CD4-positive, alpha-beta T cell treated with Interleukin-6 for 4 hours (primary cell): ENCODE measurements at regions not wholly inside any gene's neighbourhood (a gene's known extent, or its start where the extent isn't known, plus 50 kb on each side); places are given as distances from the start of the nearest gene placed in this dataset.
"Not testable (repeated sequence)": the region's sequence is repeated elsewhere in the genome, so short reads cannot be mapped to it uniquely, and the experiment has no call there.

Experiments
- DNase-seq: peaks from one replicate; pipeline ENCODE4 v3.0.0-alpha.2; 2020; ENCODE audit warnings: mixed read lengths

GRCh38 chr7:146057958-146058357 lies 58.6 kb upstream of the CNTNAP2 start:
- no peak for DNase-seq

- DNase-seq = no peak
Measured at GRCh38 chr7:146054909-146055308, 61.7 kb upstream of the CNTNAP2 start.

- no peak for DNase-seq
Measured at GRCh38 chr7:146053492-146053891, 63.1 kb upstream of the CNTNAP2 start.

GRCh38 chr7:146043310-146043709 lies 73.3 kb upstream of the CNTNAP2 start:
- DNase-seq = not testable (repeated sequence)

- no peak for DNase-seq
Measured at GRCh38 chr7:146028251-146028750, 88.3 kb upstream of the CNTNAP2 start.

GRCh38 chr7:146027243-146027642 lies 89.4 kb upstream of the CNTNAP2 start:
- no peak for DNase-seq

- no peak for DNase-seq
Measured at GRCh38 chr7:146022776-146023175, 93.8 kb upstream of the CNTNAP2 start.

- DNase-seq = not testable (repeated sequence)
Measured at GRCh38 chr7:146019041-146020004, 97.3 kb upstream of the CNTNAP2 start.

- not testable (repeated sequence) for DNase-seq
Measured at GRCh38 chr7:146017366-146017765, 99.2 kb upstream of the CNTNAP2 start.

GRCh38 chr7:146014154-146014553 lies 102.4 kb upstream of the CNTNAP2 start:
- not testable (repeated sequence) for DNase-seq

GRCh38 chr7:146008293-146008692 lies 108.3 kb upstream of the CNTNAP2 start:
- DNase-seq = no peak

- DNase-seq = no peak
Measured at GRCh38 chr7:146004805-146005204, 111.8 kb upstream of the CNTNAP2 start.

GRCh38 chr7:146002431-146003078 lies 114.0 kb upstream of the CNTNAP2 start:
- DNase-seq = no peak

GRCh38 chr7:146002008-146002407 lies 114.6 kb upstream of the CNTNAP2 start:
- no peak for DNase-seq

- no peak for DNase-seq
Measured at GRCh38 chr7:146000882-146001281, 115.7 kb upstream of the CNTNAP2 start.

GRCh38 chr7:145989469-145989868 lies 127.1 kb upstream of the CNTNAP2 start:
- no peak for DNase-seq

GRCh38 chr7:145986248-145986874 lies 130.2 kb upstream of the CNTNAP2 start:
- no peak for DNase-seq

GRCh38 chr7:145978769-145979168 lies 137.8 kb upstream of the CNTNAP2 start:
- no peak for DNase-seq

- DNase-seq = no peak
Measured at GRCh38 chr7:145959981-145960380, 156.6 kb upstream of the CNTNAP2 start.

GRCh38 chr7:145957160-145957890 lies 159.3 kb upstream of the CNTNAP2 start:
- no peak for DNase-seq

GRCh38 chr7:145951566-145951965 lies 165.0 kb upstream of the CNTNAP2 start:
- DNase-seq = no peak

GRCh38 chr7:145928937-145929336 lies 187.7 kb upstream of the CNTNAP2 start:
- no peak for DNase-seq

- DNase-seq = no peak
Measured at GRCh38 chr7:145919712-145920111, 196.9 kb upstream of the CNTNAP2 start.
